HCT116 (cell line): ENCODE measurements at regions not wholly inside any gene's neighbourhood (a gene's known extent, or its start where the extent isn't known, plus 50 kb on each side); places are given as distances from the start of the nearest gene placed in this dataset.

Experiments
- EZH2phosphoT487 ChIP-seq: fragments of 200-600 bp; IDR thresholded peaks from 2 replicates; pipeline ENCODE4 v1.6.1; 2018; ENCODE audit warnings: antibody characterized with exemption, borderline replicate concordance
- POLR2A ChIP-seq: IDR thresholded peaks from 2 replicates; pipeline ENCODE4 v1.7.0; 2011; ENCODE audit warnings: borderline replicate concordance; ENCODE audit not compliant: insufficient read depth, insufficient read length; ENCODE audit errors: extremely low read depth

DNA sequence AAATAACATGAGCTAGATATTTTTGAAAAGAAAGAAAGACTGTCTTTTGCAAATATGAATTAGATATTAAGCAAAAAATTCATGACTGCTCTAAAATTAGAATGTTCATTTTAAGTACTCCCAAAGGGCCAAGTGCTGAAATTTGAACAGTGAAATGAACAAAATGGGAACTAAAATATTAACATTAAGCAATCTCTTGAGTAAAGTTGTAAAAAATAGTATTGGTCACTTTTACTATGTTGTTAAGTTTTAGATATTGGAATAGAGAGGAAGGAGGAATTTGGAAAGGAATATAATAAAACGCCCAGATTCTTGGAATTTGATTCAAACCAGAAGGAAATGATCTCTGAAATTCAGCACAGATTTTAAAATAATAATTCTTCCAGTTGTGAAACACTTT lies 125.9 kb upstream of the ANK2 start:
- TF ChIP-seq EZH2phosphoT487 (no peak), POLR2A (no peak)
